NCI-H1436 (cell line): ENCODE measurements at regions not wholly inside any gene's neighbourhood (a gene's known extent, or its start where the extent isn't known, plus 50 kb on each side); places are given as distances from the start of the nearest gene placed in this dataset.

Experiments used
- DNase-seq: peaks from one replicate; lab custom pipeline; 2025; lab: John Stamatoyannopoulos, UW

DNA sequence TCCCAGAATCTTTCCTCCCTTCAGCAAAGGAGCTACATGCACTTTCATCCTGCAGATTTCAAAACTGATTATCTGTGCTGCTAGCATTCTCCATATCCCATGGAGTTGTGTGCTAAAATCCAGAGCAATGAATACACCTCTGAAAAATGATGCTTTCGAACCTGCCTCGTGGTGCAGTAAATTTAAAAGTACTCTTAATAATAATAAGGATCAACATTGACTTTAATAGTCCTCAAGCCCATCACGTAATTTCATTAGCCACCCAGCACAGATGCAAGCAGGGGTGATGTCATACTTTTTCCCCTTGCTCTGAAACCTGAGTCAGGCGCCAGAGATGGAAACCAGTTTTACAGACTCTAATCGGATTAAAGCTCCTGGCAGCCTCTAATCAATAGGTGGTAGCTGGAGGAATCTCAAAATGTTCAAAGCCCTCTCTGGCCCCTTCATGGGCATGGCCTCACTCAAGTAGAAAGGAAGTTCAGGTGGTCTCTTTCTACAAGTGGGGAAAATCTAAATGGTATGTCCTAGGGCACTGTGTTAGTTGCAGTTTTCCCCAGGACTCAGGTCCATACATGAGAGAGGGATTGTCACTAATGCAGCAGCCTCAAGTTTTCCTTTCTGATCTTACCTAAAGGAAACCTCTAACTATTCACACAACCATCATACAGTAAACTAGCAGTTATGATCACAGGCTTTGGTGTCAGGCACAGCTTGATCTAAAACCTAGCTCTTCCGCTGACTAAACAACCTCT is 221.6 kb upstream of the SLC30A5 start:
- DNase-seq: no peak

GRCh38 chr5:68873198-68873597 is 220.6 kb upstream of the SLC30A5 start:
- no peak for DNase-seq

GRCh38 chr5:68875351-68875750 is 218.5 kb upstream of the SLC30A5 start:
- no peak for DNase-seq

DNA sequence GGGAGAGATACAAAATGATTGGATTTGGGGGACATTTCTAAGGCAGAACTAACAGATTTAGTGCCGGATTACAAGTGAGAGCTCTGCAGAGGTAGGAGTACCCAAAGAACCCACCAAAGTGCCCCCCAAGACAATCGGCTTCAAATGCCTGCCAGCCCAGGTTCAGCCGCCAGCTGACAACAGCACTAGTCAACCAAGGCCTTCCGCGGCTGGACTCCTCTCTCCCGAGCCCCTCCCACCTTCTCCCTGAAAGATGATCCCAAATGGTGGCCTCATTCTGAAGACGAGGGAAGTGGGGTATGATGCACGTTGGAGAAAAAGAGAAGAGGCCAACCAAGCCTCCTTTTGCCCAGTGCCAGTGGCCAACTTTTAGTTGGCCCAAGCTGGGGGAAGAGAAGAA is 210.4 kb upstream of the SLC30A5 start:
- DNase-seq: no peak

- no peak for DNase-seq
These were observed 209.6 kb upstream of the SLC30A5 start for GRCh38 chr5:68884144-68884754.

GRCh38 chr5:68884883-68885282 is 208.9 kb upstream of the SLC30A5 start:
- no peak for DNase-seq

DNA sequence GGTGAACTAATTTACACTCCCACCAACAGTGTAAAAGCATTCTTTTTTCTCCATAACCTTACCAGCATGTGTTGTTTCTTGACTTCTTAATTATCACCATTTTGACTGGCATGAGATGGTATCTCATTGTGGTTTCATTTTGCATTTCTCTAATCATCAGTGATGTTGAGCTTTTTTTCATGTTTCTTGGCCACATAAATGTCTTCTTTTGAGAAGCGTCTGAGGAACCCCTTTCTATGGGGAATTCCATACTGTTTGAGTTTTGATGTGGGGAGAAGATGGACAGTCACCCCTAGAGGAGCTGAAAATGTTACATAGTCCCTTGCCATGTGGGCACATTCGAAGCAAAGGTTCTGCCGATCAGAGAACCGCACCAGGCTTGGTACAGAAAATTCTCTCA is 207.0 kb upstream of the SLC30A5 start:
- DNase-seq: no peak

GRCh38 chr5:68891718-68892117 is 202.1 kb upstream of the SLC30A5 start:
- DNase-seq: no peak

- no peak for DNase-seq
These were observed 199.1 kb upstream of the SLC30A5 start for GRCh38 chr5:68894673-68895072.

DNA sequence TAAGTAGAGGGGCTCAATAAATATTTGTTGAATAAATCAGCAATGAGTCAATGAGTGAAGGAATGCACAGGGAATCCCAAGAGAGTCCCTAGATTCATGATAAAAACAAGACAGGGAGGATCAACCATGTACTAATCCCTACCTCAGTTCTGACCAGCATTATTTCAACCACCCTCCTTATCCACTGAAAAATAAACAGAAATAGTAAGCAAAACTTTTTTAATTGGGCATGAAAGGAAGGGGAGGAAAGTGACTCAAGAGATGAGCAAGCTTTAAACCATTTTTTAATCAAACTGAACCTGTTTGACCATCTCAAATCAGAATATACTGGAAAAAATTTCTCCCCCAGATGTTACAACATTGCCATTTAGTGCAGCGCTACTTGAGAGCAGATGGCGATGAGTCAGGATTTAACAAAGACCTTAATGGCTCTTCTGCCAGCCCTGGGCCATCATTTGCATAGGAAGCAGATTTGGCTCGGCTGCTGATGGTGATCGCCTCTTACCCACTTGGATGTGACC is 194.8 kb upstream of the SLC30A5 start:
- DNase-seq: peak; percentile 57

GRCh38 chr5:68911840-68912690 is 181.7 kb upstream of the SLC30A5 start:
- no peak for DNase-seq

GRCh38 chr5:68915079-68915478 is 178.7 kb upstream of the SLC30A5 start:
- DNase-seq: no peak

DNA sequence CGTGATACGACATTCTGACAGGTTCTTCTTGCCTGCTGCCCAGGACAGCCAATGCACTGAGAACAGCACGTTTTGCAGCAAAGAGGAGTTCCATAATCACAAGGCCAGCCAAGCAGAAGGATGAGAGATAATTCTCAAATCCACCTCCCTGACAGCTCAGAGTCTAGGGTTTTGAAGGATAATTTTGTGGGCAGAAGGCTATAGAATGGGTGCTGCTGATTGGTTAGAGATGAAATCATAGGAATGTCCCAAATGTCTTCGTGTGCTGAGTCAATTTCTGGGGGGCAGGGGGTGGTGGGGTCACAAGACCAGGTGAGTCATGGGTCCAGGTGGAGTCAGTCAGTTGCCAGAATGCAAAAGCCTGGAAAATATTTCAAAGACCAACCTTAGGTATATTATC is 175.5 kb upstream of the SLC30A5 start:
- no peak for DNase-seq

DNA sequence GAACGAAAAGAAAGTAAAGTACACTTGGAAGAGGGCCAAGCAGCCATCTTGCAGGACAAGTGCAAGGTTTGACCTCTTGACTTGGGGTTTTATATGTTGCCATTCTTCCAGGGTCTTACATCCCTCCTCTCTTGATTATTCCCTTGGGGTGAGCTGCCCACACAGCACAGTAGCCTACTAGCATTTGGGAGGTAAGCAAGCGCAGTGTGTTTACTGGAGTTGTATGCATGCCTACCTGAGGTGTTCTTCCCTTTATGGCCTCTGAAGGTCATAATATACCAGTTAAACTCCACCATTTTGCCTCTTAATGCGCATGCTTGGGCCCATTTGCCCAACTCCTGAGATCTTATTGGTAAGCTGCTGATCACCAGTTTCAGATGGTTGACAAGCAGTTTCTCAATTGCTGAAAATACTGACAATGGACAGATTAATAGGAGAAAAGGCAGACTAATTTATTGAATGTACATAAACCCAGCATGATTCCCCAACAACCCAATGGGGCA is 173.8 kb upstream of the SLC30A5 start:
- no peak for DNase-seq

- no peak for DNase-seq
These were observed 172.9 kb upstream of the SLC30A5 start for GRCh38 chr5:68920888-68921287.

DNA sequence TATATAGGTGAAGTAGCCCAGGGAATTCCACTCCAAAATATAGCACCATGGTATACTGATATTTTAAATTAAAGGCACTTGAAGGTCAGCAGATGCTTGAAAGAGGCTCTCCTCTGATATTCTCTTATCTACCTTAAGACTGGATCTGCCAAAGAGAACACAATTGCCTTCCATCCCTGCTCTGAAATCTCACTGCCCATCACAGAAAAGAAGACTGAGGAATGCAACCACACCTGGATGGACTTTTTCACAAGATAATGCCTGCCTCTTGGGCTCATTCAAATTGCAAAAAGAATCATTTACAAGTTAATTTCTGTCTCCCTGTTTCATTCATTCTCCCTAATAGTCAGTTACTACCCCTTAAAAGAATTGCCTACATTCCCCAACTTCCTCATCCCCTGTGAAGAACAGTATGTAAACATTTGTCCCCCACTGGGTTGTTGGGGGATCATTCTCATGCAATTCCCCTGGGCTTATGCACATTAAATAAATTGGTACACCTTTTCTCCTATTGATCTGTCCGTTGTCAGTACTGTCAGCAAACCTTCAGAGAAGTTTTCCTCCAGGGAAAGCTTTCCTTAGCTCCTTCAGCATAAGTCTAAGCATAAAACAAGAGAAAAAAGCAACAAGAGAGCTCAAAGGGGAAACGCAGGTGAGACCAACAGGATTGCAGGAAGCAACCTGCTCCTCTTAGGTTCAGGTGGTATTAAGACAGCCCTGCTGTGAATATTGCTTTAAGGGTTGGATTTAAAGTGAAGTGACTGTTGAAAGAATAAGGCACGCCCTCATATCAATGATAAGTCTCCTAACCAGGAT is 171.4 kb upstream of the SLC30A5 start:
- DNase-seq: no peak

DNA sequence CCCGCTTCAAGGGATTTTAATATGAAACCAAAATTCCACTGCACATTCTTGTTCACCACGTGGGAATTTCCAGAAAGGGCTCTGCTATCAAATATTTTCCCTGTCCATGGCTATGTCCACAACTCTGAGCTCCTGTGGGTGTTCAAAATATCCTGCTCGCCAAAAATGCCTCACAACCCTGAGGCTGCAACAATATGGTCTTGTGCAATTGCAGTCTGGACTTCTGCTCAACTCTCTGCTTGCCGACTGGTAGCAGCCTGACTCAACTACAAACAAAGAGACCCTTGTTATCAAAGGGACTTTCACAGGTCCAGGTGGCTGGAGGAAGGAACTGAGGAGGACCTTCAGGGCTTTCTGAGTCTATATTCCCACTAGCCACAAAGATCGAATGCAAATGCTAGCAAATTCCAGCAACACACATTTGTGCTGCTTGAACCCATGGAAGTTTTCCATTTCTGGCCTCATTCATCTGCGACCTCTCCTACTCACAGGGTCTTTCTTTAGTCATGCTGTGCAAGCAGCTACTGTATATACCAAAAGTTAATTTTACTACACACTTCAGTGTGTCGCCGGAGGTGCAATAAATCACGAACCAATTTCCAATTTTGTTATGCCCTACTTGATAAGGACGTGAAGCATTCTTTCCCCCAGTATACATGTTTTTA is 169.2 kb upstream of the SLC30A5 start:
- DNase-seq: no peak

DNA sequence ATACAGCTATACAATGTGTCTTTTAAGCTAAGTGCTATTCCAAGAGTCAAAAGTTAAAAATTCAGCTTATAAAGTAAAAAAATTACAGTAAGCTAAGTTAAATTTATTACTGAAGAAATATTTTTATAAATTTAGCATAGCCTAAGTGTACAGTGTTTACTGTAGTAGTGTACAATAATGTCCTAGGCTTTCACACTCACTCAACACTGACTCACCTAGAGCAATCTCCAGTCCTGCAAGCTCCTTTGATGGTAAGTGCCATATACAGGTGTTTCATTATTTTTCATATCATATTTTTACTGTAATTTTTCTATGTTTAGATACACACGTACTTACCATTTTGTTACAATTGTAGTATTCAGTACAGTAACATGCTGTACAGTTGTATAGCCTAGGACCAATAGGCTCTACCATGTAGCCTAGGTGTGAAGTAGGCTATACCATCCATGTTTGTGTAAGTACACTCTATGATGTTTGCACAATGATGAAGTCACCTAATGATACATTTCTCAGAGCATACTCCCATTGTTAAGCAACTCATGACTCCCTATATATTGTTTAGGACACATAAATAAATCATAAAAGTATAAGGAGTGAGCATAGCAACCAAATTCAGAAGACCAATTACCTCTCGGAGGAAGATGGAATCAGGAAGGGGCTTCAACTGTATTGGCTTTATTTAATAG is 165.1 kb upstream of the SLC30A5 start:
- DNase-seq: no peak

DNA sequence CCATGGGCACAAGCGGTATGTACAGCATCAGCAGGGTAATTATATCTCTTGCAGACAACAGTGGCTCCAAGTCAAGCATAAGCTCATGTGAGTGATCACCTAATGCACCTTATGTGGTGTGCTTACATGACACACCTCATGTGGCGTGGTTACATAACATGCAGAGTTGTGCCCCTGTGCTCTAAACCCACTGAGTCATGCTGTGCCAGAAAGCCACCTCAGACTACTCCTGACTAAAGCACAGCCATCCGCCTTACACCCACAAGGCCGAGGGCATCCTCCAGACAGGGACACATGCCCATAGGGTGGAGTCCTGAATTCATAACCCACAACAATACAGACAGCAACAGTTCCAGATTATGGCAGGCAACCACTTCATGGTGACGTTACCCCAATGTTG is 163.7 kb upstream of the SLC30A5 start:
- DNase-seq: no peak

DNA sequence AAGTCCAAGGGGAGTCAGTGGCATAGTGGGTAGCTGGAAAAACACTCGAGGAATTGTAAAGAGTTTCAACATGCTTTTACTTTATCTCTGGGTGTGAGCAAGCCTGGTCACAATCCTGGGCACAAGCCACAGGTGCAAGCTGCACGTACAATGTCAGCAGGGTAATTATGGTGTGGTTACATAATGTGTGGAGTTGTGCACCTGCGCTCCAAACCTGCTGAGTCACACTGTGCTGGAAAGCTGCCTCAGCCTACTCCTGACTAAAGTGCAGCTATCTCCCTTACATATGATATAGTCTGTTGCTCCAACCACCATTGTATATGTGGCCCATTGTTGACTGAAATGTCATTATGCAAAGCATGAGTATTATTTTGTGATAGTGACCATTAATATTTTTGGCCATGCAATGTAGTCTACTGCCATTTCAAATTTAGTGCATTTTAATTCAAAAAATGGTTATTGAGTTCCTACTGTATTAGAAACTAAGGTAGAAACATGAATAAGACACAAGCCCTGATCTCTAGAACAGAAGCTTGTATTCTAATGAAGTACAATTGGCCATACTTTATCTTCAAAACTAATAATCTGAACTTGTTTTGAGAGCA is 160.9 kb upstream of the SLC30A5 start:
- no peak for DNase-seq
